ENCODE measurements at regions not wholly inside any gene's neighbourhood (a gene's known extent, or its start where the extent isn't known, plus 50 kb on each side); places are given as distances from the start of the nearest gene placed in this dataset.
"Not testable (repeated sequence)": the region's sequence is repeated elsewhere in the genome, so short reads cannot be mapped to it uniquely, and the experiment has no call there.

DNA sequence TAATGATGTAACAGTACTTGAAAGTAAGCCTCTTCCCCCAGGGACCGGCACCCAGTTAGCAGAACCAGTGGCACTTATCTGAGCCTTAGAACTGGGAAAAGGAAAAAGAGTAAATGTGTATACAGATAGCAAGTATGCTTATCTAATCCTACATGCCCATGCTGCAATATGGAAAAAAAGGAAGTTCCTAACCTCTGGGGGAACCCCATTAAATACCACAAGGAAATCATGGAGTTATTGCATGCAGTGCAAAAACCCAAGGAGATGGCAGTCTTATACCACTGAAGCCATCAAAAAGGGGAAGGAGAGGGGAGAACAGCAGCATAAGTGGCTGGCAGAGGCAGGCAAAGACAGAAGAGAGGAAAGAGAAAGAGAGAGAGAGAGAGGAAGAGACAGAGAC lies 456.8 kb downstream of the PTPRC start:
- not testable (repeated sequence) for DNase-seq (ENCODE audit: low read depth in 2 of 3, low spot score in 1 of 3)

DNA sequence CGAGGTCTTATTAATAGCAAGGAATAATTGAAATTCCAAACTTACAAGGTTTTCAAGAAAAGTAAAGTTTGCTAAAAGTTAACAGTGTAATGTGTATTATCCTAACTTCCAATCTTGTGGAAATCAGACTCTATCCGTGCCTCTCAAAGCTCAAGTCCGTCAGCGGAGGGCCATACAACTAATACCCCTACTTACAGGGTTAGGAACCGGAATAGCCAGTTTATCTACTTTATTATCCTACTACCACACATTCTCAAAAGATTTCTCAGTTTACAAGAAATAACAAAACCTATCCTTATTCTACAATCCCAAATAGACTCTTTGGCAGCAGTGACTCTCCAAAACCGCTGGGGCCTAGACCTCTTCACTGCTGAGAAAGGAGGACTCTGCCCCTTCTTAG lies 457.8 kb downstream of the PTPRC start:
- DNase-seq (ENCODE audit: low read depth in 2 of 3, low spot score in 1 of 3): no peak

DNA sequence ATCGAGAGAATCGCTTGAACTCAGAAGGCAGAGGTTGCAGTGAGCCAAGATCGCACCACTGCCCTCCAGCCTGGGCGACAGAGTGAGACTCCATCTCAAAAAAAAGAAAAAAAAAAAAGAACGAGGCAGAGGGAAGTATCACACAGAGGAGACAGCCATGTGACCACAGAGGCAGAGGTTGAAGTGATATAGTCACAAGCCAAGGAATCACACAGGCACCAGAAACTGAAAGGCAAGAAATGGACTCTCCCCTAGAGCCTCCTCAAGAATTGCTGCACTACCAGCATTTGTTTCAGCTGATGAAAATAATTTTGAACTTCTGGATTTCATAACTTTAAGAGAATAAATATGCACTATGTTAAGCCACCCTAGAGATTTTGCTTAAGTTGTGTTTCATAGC lies 459.6 kb downstream of the PTPRC start:
- no peak for DNase-seq (ENCODE audit: low read depth in 2 of 3, low spot score in 1 of 3)

DNA sequence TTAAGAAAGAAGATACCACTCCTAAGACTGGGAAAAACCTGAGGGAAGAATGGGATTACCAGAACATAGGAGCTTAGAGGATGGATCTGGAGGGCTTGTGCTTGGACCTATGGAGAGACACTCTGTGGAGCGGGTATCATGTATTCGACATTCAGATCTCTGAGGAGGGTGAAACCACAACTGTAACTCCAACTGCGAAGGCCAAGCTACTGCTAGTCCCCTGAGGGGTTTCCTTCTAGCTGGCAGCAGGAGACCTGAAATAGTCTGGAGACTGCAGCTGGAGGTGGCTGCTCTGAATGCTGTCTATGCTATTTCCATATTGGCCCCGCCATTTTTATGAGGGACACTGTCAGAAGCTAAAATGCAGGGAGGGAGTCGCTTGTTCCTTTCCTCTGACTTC lies 462.3 kb downstream of the PTPRC start:
- DNase-seq (ENCODE audit: low read depth in 2 of 3, low spot score in 1 of 3): no peak

DNA sequence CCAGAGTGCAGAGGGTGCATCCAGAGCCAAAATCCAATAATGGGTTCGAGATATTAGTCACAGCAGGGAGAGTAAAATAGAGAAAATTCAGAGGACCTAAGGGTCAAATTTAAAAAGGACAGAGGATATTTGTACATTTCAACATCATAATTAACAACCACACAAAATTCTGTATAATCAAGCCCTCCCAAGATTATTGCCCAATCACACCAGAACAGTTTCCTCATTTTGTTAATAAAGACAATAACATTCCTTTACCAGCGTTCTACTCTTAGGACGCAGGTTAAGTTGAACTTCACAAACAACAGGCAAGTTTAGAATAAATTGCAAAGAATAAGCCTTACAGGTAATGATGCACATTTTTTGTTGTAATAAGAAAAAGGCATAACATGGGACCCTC lies 462.8 kb downstream of the PTPRC start:
- DNase-seq (ENCODE audit: low read depth in 2 of 3, low spot score in 1 of 3): no peak

DNA sequence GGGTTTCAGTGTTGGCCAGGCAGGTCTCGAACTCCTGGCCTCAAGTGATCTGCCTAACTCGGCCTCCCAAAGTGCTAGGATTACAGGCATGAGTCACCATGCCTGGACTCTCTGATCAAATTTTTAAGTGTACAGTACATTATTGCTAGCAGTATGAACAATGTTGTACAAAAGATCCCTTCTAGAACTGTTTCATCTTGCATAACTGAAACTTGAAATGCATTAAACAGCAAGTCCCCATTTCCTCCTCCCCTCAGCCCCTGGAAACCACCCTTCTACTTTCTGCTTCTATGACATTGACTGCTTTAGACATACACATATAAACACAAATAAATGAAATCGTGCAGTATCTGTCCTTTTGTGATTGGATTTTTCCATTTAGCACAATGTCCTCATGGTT lies 463.4 kb downstream of the PTPRC start:
- DNase-seq (ENCODE audit: low read depth in 2 of 3, low spot score in 1 of 3): no peak

DNA sequence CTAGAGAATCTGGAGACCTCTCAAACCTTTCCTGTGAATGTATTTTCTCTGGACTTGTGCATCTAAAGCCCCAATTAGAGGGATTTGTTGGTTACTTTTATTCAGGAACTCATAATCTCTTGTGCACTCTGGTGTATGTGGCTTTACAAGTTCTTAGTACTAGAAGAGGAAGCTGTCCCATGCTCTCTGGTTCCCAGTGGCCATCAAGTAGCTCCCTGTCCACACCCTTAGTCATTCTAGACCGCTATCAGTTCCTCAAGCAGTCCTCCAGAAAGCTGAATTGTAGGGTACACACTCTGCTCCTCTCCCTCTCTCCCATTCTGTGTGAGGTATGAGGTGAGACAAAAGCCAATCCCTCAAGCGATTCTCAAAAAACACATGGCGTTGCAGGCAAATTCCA lies 470.3 kb downstream of the PTPRC start:
- no peak for DNase-seq (ENCODE audit: low read depth in 2 of 3, low spot score in 1 of 3)

DNA sequence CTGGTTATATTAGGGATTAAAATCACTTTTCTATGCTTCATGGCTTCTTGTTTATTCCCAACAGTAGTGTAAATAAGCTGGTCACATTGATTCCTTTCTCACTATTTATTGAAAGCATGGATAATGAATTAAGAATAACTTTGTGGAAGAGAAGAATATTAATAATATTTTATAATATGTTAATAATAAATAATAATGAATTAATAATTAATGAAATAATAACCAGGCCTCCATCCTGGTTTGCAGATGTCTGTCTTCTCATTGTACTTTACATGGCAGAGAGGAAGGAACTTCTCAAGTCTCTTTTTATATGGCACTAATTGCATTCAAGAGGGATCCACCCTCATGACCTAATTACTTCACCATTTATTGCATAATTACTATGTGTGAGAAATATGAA lies 473.5 kb downstream of the PTPRC start:
- no peak for DNase-seq (ENCODE audit: low read depth in 2 of 3, low spot score in 1 of 3)

DNA sequence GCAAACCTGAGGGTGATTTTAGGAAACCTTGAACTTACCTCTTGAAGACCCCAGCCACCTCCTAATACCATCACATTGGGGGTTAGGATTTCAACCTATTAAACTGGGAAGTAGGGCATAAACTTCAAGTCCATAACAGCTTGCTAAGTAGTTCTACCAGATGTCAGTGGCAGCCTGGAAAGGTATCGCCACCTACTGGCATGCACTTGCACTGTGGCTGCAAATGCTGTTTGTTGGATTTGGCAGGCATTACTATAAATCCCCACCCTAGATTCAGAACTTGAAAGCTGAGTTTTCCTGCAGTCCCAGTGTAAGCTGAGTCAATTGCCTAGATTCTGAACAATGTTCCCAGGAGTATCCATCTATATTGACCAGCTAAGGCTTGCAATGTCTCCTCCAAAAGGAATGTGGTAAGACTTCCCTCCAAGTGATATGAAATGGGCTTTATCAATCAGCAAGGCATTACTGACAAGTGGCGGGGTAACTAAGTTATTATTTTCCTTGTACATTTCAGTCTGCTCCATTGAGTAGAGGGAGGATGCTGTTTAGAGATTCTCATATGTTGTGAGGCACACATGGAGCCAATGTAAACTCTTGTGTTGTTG lies 474.5 kb downstream of the PTPRC start:
- DNase-seq (ENCODE audit: low read depth in 2 of 3, low spot score in 1 of 3): peak; percentile 46 to 67 (median 53)

DNA sequence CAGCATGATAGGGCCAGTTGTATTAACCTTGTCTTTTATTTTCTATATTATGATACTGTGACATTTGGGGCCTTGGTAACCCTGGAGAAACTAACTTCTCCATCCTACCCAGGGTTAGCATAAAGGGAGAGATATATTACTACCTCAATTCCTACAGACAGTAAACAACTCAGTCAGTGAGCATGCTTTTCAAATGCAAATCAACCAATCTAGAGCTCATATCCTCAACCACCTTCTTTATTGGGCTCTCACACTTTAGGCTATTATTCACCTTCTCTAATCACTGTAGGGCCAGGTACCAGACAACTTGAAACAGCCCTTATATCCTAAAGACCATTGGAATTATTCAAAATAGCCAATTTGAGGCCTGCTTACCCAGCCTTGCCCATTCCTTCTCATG lies 477.6 kb downstream of the PTPRC start:
- no peak for DNase-seq (ENCODE audit: low read depth in 2 of 3, low spot score in 1 of 3)

DNA sequence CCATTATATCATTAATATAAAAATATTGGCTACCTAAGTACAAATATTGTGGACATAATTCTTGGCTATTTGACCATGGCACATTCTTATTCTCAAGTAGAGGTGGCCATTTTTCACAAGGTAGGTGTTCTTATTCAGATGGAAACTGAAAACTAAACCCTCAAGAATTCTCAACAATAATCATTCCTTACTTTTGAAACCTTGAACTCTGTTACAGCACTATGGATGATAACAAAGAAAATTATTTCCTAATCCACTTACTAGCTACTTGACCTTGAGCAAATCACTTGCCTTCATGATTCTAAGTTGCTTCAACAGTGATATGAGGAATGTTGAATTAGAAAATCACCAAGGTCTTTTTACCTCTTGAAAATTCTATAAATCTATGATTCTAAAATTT lies 482.2 kb downstream of the PTPRC start:
- no peak for DNase-seq (ENCODE audit: low read depth in 2 of 3, low spot score in 1 of 3)

DNA sequence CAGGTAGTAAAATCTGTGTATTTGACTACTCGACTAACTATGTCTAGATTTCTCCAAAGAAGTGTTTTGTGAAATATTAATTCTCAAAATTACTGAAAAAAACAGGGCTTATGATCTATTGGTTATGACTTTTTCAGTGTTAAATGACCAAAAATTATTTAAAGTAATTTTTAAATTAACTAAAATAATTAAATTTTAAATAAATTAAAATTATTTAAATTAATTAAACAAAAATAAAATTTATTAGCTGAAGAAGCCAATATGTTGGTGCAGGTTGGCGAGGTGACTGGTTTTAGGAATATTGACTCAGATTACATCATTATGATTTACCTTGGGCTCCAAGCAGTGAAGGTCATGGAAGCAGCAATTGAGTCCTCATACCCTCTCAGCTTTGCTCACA lies 483.2 kb downstream of the PTPRC start:
- no peak for DNase-seq (ENCODE audit: low read depth in 2 of 3, low spot score in 1 of 3)

DNA sequence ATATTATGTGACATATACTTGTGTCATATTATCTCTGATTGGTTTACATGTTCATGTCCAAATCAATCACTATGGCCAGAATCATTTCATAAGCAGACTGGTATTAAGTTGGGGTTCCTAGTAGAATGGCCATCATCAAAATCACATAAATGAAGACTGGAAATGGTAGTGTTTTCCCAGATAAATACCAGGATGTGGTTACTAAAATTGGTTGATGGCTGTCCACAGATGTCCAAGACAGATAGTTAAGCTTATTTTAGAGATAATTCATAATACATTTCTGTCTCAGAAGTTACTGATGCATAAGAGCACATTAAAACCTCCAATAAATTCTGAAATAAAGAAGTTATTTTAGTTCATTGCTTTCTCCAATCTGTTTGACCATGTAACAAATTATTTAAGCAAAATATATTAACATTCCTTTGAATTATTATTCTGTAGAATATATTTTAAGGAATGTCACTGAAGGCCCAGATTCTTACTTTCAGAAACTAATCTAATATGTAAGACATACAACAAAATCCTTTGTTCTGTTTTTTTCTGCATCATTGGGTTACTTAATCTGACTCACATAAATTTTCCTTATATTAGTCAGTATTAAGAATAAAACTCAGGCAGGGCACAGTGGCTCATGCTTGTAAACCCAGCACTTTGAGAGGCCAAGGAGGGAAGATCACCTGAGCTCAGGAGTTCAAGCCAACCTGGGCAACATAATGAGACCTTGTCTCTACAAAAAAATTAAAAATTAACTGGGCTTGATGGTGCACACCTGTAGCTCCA lies 483.9 kb downstream of the PTPRC start:
- DNase-seq (ENCODE audit: low read depth in 2 of 3, low spot score in 1 of 3): no peak

DNA sequence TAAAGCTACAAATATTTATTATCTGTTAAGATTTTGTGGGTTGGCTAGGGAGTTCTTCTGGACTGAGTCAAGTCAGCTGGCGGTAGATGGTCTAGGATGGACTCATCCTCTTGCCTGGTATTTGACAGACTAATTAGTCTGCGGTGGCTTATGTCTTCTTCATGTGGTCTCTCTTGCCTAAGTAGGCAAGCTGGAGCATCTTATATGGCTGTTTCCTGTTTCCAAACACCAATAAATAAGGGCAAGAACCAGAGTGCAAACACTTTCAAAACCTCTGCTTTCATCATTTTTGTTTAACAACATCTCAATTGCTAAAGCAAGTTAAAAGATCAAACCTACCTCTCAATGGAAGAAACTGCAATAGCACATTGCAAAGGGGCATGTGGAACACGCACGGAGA lies 484.8 kb downstream of the PTPRC start:
- DNase-seq (ENCODE audit: low read depth in 2 of 3, low spot score in 1 of 3): no peak

DNA sequence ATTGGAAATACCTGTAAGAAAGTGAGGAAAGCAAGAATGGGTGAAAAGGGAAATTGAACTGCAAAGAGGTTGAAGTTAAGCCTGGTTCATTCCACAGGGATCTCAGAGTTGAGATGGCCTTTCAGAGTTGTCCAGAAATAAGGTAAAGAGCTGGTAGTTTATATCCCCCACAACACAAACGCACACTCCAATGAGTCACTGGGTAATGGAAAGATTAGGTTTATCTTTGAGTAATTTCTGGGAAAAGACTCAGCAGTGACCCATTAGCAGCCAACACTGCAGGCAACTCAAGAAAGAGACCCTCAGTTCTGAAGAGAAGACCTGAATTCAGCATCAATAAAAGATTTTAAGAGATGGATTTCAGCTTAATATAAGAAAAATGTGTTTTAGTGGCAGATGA lies 485.5 kb downstream of the PTPRC start:
- no peak for DNase-seq (ENCODE audit: low read depth in 2 of 3, low spot score in 1 of 3)

DNA sequence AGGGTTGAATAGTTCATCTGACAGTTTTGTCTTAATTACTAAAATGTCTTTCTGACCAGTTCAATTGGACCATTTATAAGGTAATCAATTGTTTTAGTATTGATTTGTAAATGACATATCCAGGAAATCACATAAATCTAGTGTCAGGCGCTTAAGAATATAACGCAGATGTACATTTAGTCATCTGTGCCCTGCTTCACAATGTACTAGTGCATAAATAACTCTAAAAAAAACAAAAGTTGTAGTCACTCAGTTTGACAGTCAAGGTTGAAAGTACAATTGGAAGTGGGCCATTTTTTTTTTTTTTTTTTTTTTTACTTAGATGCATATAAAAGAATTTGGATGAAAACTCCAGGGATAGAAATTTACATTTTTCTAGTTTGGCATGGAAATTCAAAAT lies 490.4 kb downstream of the PTPRC start:
- no peak for DNase-seq (ENCODE audit: low read depth in 2 of 3, low spot score in 1 of 3)

DNA sequence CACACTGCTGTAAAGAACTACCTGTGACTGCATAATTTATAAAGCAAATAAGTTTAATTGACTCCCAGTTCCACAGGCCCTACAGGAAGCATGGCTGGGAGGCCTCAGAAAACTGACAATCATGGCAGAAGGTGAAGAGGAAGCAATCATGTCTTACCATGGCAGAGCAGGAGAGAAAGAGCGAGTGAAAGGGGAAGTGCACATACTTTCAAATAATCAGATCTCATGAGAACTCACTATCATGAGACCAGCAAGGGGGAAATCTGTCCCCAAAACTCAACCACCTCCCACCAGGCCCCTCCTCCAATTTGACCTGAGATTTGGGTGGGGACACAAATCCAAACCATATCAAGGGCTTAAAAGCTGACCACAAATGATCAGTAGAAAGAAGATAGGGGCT lies 493.2 kb downstream of the PTPRC start:
- DNase-seq (ENCODE audit: low read depth in 2 of 3, low spot score in 1 of 3): no peak

DNA sequence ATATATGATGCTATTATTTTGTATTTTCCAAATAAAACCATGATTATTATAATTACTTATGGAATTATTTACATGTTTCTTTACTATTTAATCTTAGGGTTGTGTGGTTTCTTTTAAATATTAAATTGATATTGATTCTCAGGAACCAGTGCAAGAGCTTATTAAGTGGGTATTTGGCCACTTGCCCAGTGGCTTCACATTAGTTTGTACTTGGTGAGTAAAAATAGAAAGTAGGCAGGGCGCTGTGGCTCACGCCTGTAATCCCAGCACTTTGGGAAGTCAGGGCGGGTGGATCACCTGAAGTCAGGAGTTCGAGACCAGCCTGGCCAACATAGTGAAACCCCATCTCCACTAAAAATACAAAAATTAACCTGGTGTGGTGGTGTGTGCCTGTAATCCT lies 497.1 kb downstream of the PTPRC start:
- DNase-seq (ENCODE audit: low read depth in 2 of 3, low spot score in 1 of 3): no peak

DNA sequence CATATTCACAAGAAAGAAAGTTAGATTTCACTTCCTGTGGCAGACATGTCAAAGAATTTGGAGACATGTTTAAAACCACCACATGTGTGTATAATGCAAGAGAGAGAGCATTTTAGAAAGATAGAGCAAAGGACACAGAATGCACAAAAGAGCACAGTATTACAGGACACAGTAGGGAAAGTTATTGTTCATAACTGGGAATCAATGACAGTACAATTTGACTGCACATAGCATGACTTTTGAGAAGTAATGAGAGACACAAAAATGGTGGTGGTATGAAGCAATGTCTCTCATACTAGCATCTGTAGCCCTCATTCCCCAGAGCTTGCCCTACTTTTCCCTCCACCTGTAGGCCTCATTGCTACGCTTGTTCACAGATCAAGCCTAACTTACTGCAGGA lies 499.2 kb downstream of the PTPRC start:
- no peak for DNase-seq (ENCODE audit: low read depth in 2 of 3, low spot score in 1 of 3)

DNA sequence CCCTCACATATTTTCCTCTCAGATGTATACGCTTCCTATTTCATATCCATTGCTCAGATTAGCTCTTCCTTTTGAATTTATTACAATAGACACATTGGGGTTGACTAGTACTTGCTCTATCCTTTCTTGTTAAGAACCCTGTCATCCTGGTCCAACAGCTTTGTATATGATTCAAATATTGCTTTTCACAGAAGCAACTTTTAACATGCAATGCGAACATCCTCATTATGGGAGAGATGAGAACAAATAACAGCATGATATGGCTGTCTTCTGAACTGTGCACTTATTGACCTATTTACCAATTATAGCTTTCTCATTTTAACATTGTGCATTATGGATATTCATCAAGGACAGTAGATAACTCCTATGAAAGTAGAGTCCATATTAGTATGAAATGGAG lies 510.8 kb downstream of the PTPRC start:
- no peak for DNase-seq (ENCODE audit: low read depth in 2 of 3, low spot score in 1 of 3)

DNA sequence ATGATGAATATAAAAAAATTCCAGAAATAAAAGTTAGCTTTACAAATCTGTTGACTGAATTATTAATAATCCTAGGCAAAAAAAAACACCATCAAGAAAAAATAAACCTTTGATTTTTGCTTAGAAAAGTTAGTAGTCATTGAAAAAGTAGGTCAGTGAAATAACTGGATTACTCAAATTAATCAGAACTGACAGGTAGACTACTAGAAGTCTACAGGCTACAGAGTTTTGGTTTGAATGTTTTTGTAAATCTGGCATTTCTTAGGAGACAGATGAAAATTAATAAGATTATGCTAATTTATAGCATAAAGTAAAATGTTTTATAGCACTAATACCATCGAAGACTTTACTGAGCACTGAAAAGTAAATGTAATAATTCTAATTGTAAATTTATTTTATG lies 511.9 kb downstream of the PTPRC start:
- no peak for DNase-seq (ENCODE audit: low read depth in 2 of 3, low spot score in 1 of 3)

DNA sequence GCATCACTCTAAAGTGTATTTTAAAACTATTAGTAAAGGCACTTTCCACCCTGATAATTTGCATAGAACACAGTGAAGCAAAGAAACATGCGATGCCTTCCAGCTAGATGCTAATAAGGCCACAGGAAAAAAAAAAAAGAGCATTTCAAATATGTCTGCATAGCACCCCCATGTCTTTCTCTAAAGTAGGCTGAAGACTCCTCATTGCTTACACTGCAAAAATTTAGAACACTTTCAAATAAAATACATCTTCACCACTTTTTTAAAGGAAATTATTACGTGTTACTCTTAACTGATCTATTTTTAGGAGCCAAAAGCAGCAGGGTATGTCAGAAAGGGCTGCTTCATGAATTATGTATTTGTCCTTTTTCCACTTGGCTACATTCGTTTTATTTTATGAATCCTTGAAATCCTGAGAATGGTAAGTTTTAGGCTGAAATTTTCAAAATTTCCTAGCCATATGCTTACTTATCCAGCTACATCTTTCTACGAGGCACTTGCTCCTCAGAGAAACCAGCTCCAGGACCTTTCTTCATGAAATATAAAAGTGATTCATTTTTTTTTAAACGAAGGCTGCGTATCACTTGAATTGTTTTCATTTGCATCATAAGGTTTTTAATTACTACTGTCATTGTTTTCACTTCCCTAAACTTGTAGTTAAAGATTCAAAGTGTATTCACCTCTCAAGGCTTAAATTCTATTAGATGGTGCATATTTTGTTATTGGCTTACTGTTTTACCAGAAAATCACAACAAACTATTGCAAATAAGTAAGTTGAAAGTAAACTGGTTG lies 513.0 kb downstream of the PTPRC start:
- DNase-seq (ENCODE audit: low read depth in 2 of 3, low spot score in 1 of 3): no peak

Data from stimulated activated CD4-positive, alpha-beta T cell treated with anti-CD3 and anti-CD28 coated beads, Interleukin-12 subunit alpha, Interleukin-12 subunit beta, amount 100 ng/mL, for 48 hours (primary cell).